ENCODE measurements at regions not wholly inside any gene's neighbourhood (a gene's known extent, or its start where the extent isn't known, plus 50 kb on each side); places are given as distances from the start of the nearest gene placed in this dataset.

GRCh38 chr1:218946147-218946546 lies 227.5 kb upstream of the LYPLAL1 start:
- no peaks in the 10 kb centered on the region for H3K9me3 ChIP-seq (ENCODE audit: control extremely low read depth in 1 of 5, control insufficient read depth in 4 of 5, insufficient read depth in 2 of 5, low read depth in 1 of 5, low read length in 4 of 5)
- DNase-seq = no peak
- H3K36me3 ChIP-seq (ENCODE audit: control insufficient read depth in 4 of 4, insufficient read depth in 4 of 4, low read length in 3 of 4) = no peaks in the 10 kb centered on the region
- ChIA-PET POLR2A (no interaction called here), CTCF (no interaction called here)
- H3K27ac ChIP-seq (ENCODE audit: insufficient read depth in 1 of 2, low read depth in 1 of 2, low read length in 2 of 2, poor library complexity in 1 of 2, severe bottlenecking in 2 of 2) = no peak overlapping the region
- H3K27me3 ChIP-seq (replicated peaks in 2 of 5; ENCODE audit: control insufficient read depth in 4 of 5, insufficient read depth in 5 of 5, low read length in 4 of 5) = no peaks in the 10 kb centered on the region
- no peaks in the 10 kb centered on the region for H3K4me1 ChIP-seq (ENCODE audit: control extremely low read depth in 1 of 4, control insufficient read depth in 4 of 4, insufficient read depth in 4 of 4, low read length in 3 of 4)
- WGBS (ENCODE audit: insufficient coverage) = 96% methylated on average over 2 of the region's 2 CpGs
- no peak overlapping the region for H3K4me3 ChIP-seq (ENCODE audit: control insufficient read depth in 1 of 7, extremely low read depth in 1 of 7, insufficient read depth in 4 of 7, low read depth in 2 of 7, low read length in 6 of 7)

GRCh38 chr1:218948446-218948845 lies 225.2 kb upstream of the LYPLAL1 start:
- no peak for DNase-seq

GRCh38 chr1:218953386-218953785 lies 220.3 kb upstream of the LYPLAL1 start:
- CTCF ChIA-PET = no interaction called here
- no CpG with 5 or more reads among the region's 1 CpG for WGBS (ENCODE audit: insufficient coverage)
- DNase-seq = no peak
- no peaks in the 10 kb centered on the region for H3K4me1 ChIP-seq (ENCODE audit: control extremely low read depth in 1 of 4, control insufficient read depth in 4 of 4, insufficient read depth in 4 of 4, low read length in 3 of 4)
- H3K4me3 ChIP-seq (ENCODE audit: control insufficient read depth in 1 of 7, extremely low read depth in 1 of 7, insufficient read depth in 4 of 7, low read depth in 2 of 7, low read length in 6 of 7) = no peak overlapping the region
- H3K27ac ChIP-seq (ENCODE audit: insufficient read depth in 1 of 2, low read depth in 1 of 2, low read length in 2 of 2, poor library complexity in 1 of 2, severe bottlenecking in 2 of 2) = no peak overlapping the region
- H3K36me3 ChIP-seq (ENCODE audit: control insufficient read depth in 4 of 4, insufficient read depth in 4 of 4, low read length in 3 of 4) = no peaks in the 10 kb centered on the region
- POLR2A ChIA-PET = no interaction called here
- H3K27me3 ChIP-seq (replicated peaks in 2 of 5; ENCODE audit: control insufficient read depth in 4 of 5, insufficient read depth in 5 of 5, low read length in 4 of 5) = no peaks in the 10 kb centered on the region
- no peaks in the 10 kb centered on the region for H3K9me3 ChIP-seq (ENCODE audit: control extremely low read depth in 1 of 5, control insufficient read depth in 4 of 5, insufficient read depth in 2 of 5, low read depth in 1 of 5, low read length in 4 of 5)

More at GRCh38 chr1:218948446-218948845, 225.2 kb upstream of the LYPLAL1 start:
- ChIA-PET CTCF (no interaction called here), POLR2A (no interaction called here)
- Histone ChIP-seq H3K27me3 (replicated peaks in 2 of 5; ENCODE audit: control insufficient read depth in 4 of 5, insufficient read depth in 5 of 5, low read length in 4 of 5) (no peaks in the 10 kb centered on the region), H3K27ac (ENCODE audit: insufficient read depth in 1 of 2, low read depth in 1 of 2, low read length in 2 of 2, poor library complexity in 1 of 2, severe bottlenecking in 2 of 2) (no peak overlapping the region), H3K4me3 (ENCODE audit: control insufficient read depth in 1 of 7, extremely low read depth in 1 of 7, insufficient read depth in 4 of 7, low read depth in 2 of 7, low read length in 6 of 7) (no peak overlapping the region), H3K36me3 (ENCODE audit: control insufficient read depth in 4 of 4, insufficient read depth in 4 of 4, low read length in 3 of 4) (no peaks in the 10 kb centered on the region), H3K9me3 (ENCODE audit: control extremely low read depth in 1 of 5, control insufficient read depth in 4 of 5, insufficient read depth in 2 of 5, low read depth in 1 of 5, low read length in 4 of 5) (no peaks in the 10 kb centered on the region), H3K4me1 (ENCODE audit: control extremely low read depth in 1 of 4, control insufficient read depth in 4 of 4, insufficient read depth in 4 of 4, low read length in 3 of 4) (no peaks in the 10 kb centered on the region)
- 98% methylated on average over 4 of the region's 6 CpGs for WGBS (ENCODE audit: insufficient coverage)

GRCh38 chr1:218957971-218958370 lies 215.7 kb upstream of the LYPLAL1 start:
- POLR2A ChIA-PET = no interaction called here
- no peaks in the 10 kb centered on the region for H3K4me1 ChIP-seq (ENCODE audit: control extremely low read depth in 1 of 4, control insufficient read depth in 4 of 4, insufficient read depth in 4 of 4, low read length in 3 of 4)
- H3K36me3 ChIP-seq (ENCODE audit: control insufficient read depth in 4 of 4, insufficient read depth in 4 of 4, low read length in 3 of 4) = no peaks in the 10 kb centered on the region
- CTCF ChIA-PET = no interaction called here
- WGBS (ENCODE audit: insufficient coverage) = no CpG with 5 or more reads among the region's 2 CpGs
- no peaks in the 10 kb centered on the region for H3K27me3 ChIP-seq (replicated peaks in 2 of 5; ENCODE audit: control insufficient read depth in 4 of 5, insufficient read depth in 5 of 5, low read length in 4 of 5)
- H3K9me3 ChIP-seq (ENCODE audit: control extremely low read depth in 1 of 5, control insufficient read depth in 4 of 5, insufficient read depth in 2 of 5, low read depth in 1 of 5, low read length in 4 of 5) = no peaks in the 10 kb centered on the region
- no peak overlapping the region for H3K27ac ChIP-seq (ENCODE audit: insufficient read depth in 1 of 2, low read depth in 1 of 2, low read length in 2 of 2, poor library complexity in 1 of 2, severe bottlenecking in 2 of 2)
- no peak overlapping the region for H3K4me3 ChIP-seq (ENCODE audit: control insufficient read depth in 1 of 7, extremely low read depth in 1 of 7, insufficient read depth in 4 of 7, low read depth in 2 of 7, low read length in 6 of 7)
- DNase-seq = no peak

GRCh38 chr1:218959784-218960183 lies 213.9 kb upstream of the LYPLAL1 start:
- POLR2A ChIA-PET = no interaction called here
- WGBS (ENCODE audit: insufficient coverage) = no CpG with 5 or more reads among the region's 1 CpG
- no peaks in the 10 kb centered on the region for H3K36me3 ChIP-seq (ENCODE audit: control insufficient read depth in 4 of 4, insufficient read depth in 4 of 4, low read length in 3 of 4)

GRCh38 chr1:218964471-218965185 lies 209.1 kb upstream of the LYPLAL1 start:
- no peak for DNase-seq
- WGBS (ENCODE audit: insufficient coverage) = no CpG with 5 or more reads among the region's 7 CpGs
- CTCF ChIA-PET = no interaction called here

More at GRCh38 chr1:218959784-218960183, 213.9 kb upstream of the LYPLAL1 start:
- Histone ChIP-seq H3K4me1 (ENCODE audit: control extremely low read depth in 1 of 4, control insufficient read depth in 4 of 4, insufficient read depth in 4 of 4, low read length in 3 of 4) (no peaks in the 10 kb centered on the region), H3K27me3 (replicated peaks in 2 of 5; ENCODE audit: control insufficient read depth in 4 of 5, insufficient read depth in 5 of 5, low read length in 4 of 5) (no peaks in the 10 kb centered on the region), H3K4me3 (ENCODE audit: control insufficient read depth in 1 of 7, extremely low read depth in 1 of 7, insufficient read depth in 4 of 7, low read depth in 2 of 7, low read length in 6 of 7) (no peak overlapping the region), H3K27ac (ENCODE audit: insufficient read depth in 1 of 2, low read depth in 1 of 2, low read length in 2 of 2, poor library complexity in 1 of 2, severe bottlenecking in 2 of 2) (no peak overlapping the region), H3K9me3 (ENCODE audit: control extremely low read depth in 1 of 5, control insufficient read depth in 4 of 5, insufficient read depth in 2 of 5, low read depth in 1 of 5, low read length in 4 of 5) (no peaks in the 10 kb centered on the region)
- CTCF ChIA-PET = no interaction called here
- DNase-seq = no peak

GRCh38 chr1:218965821-218966220 lies 207.9 kb upstream of the LYPLAL1 start:
- no peaks in the 10 kb centered on the region for H3K36me3 ChIP-seq (ENCODE audit: control insufficient read depth in 4 of 4, insufficient read depth in 4 of 4, low read length in 3 of 4)
- no peak overlapping the region for H3K27ac ChIP-seq (ENCODE audit: insufficient read depth in 1 of 2, low read depth in 1 of 2, low read length in 2 of 2, poor library complexity in 1 of 2, severe bottlenecking in 2 of 2)
- ChIA-PET POLR2A (no interaction called here), CTCF (no interaction called here)
- H3K4me3 ChIP-seq (ENCODE audit: control insufficient read depth in 1 of 7, extremely low read depth in 1 of 7, insufficient read depth in 4 of 7, low read depth in 2 of 7, low read length in 6 of 7) = no peak overlapping the region
- no peaks in the 10 kb centered on the region for H3K4me1 ChIP-seq (ENCODE audit: control extremely low read depth in 1 of 4, control insufficient read depth in 4 of 4, insufficient read depth in 4 of 4, low read length in 3 of 4)
- DNase-seq = no peak
- H3K9me3 ChIP-seq (ENCODE audit: control extremely low read depth in 1 of 5, control insufficient read depth in 4 of 5, insufficient read depth in 2 of 5, low read depth in 1 of 5, low read length in 4 of 5) = no peaks in the 10 kb centered on the region
- no CpG with 5 or more reads among the region's 1 CpG for WGBS (ENCODE audit: insufficient coverage)
- no peaks in the 10 kb centered on the region for H3K27me3 ChIP-seq (replicated peaks in 2 of 5; ENCODE audit: control insufficient read depth in 4 of 5, insufficient read depth in 5 of 5, low read length in 4 of 5)

More at GRCh38 chr1:218964471-218965185, 209.1 kb upstream of the LYPLAL1 start:
- no peaks in the 10 kb centered on the region for H3K4me1 ChIP-seq (ENCODE audit: control extremely low read depth in 1 of 4, control insufficient read depth in 4 of 4, insufficient read depth in 4 of 4, low read length in 3 of 4)
- no peak overlapping the region for H3K27ac ChIP-seq (ENCODE audit: insufficient read depth in 1 of 2, low read depth in 1 of 2, low read length in 2 of 2, poor library complexity in 1 of 2, severe bottlenecking in 2 of 2)
- POLR2A ChIA-PET = no interaction called here
- no peaks in the 10 kb centered on the region for H3K36me3 ChIP-seq (ENCODE audit: control insufficient read depth in 4 of 4, insufficient read depth in 4 of 4, low read length in 3 of 4)
- H3K9me3 ChIP-seq (ENCODE audit: control extremely low read depth in 1 of 5, control insufficient read depth in 4 of 5, insufficient read depth in 2 of 5, low read depth in 1 of 5, low read length in 4 of 5) = no peaks in the 10 kb centered on the region
- H3K4me3 ChIP-seq (ENCODE audit: control insufficient read depth in 1 of 7, extremely low read depth in 1 of 7, insufficient read depth in 4 of 7, low read depth in 2 of 7, low read length in 6 of 7) = no peak overlapping the region
- H3K27me3 ChIP-seq (replicated peaks in 2 of 5; ENCODE audit: control insufficient read depth in 4 of 5, insufficient read depth in 5 of 5, low read length in 4 of 5) = no peaks in the 10 kb centered on the region
